ENCODE measurements at regions not wholly inside any gene's neighbourhood (a gene's known extent, or its start where the extent isn't known, plus 50 kb on each side); places are given as distances from the start of the nearest gene placed in this dataset.
A peak's percentile ranks its signal among the peaks of the same experiment; 100 is the strongest.

DNA sequence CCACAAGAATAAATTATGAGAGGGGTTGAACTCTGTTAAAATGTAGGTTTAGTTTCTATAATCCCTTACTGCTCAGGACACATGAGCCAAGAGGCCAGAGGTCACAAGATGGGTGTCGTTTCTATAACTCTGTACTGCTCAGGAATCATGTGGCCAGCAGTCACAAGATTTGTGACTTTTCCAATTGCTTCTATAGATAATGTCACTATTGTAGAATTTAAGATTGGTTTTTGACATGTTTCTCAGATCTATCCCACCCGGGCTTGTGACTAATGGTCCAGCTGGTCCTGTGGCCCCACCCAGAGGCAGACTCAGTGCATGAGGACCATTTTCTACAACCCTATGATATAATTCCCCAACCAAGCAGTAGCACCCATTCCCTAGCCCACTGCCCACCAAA is 662.0 kb upstream of the KLF12 start:
- TF ChIP-seq POLR2A (IDR thresholded peaks at IDR 0.05; ENCODE audit: low read depth, low read length) = no peak
- FAIRE-seq = no peak

GRCh38 chr13:74795526-74795925 is 661.3 kb upstream of the KLF12 start:
- no peak for TF ChIP-seq POLR2A (IDR thresholded peaks at IDR 0.05; ENCODE audit: low read depth, low read length)
- DNase-seq (ENCODE audit: insufficient read length, low spot score) (no peak), FAIRE-seq (no peak)

More for the DNA sequence above, 662.0 kb upstream of the KLF12 start:
- no peak for DNase-seq (ENCODE audit: insufficient read length, low spot score)

GRCh38 chr13:74794582-74794981 is 660.4 kb upstream of the KLF12 start:
- TF ChIP-seq POLR2A (IDR thresholded peaks at IDR 0.05; ENCODE audit: low read depth, low read length) = no peak
- no peak for FAIRE-seq
- no peak for DNase-seq (ENCODE audit: insufficient read length, low spot score)

DNA sequence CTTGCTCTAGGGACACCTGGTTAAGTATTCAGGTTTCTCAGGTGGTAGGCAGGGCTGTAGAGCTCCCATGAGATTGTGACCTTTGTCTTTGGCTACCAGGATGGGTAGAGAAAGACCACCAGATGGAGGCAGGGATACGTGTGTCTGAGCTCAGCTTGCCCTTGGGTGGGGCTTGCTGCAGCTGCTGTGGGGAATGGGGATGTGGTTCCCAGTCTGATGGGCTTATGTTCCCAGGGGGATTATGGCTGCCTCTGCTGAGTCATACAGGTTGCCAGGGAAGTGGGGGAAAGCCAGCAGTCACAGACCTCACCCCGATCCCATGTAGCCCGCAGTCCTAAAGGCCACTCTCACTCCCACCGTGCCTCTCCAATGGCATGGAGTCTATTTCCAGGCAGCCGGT is 659.9 kb upstream of the KLF12 start:
- DNase-seq (ENCODE audit: insufficient read length, low spot score) = no peak
- TF ChIP-seq POLR2A (IDR thresholded peaks at IDR 0.05; ENCODE audit: low read depth, low read length) = no peak
- FAIRE-seq = no peak

DNA sequence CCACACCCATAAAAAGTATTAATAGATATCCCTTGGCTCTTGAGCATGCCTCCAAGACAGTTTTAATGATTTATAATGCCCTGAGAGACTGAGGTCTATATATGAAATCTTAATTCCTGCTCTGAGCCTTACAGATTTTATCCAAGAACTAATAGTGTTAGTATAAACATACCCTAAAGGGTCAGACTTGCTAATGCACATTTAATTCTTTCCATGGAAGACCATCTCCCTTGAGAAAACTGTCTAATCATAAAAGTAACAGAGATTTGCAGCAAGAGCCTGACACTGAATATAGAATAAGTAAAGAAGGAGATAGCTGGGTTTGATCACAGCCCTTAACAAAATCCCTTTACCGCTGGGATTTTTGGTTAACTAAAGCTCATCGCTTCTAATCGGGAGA is 650.8 kb upstream of the KLF12 start:
- TF ChIP-seq POLR2A (IDR thresholded peaks at IDR 0.05; ENCODE audit: low read depth, low read length) = no peak
- DNase-seq (ENCODE audit: insufficient read length, low spot score) (no peak), FAIRE-seq (no peak)

GRCh38 chr13:74778946-74779345 is 644.7 kb upstream of the KLF12 start:
- no peak for TF ChIP-seq POLR2A (IDR thresholded peaks at IDR 0.05; ENCODE audit: low read depth, low read length)
- DNase-seq (ENCODE audit: insufficient read length, low spot score) (no peak), FAIRE-seq (no peak)

DNA sequence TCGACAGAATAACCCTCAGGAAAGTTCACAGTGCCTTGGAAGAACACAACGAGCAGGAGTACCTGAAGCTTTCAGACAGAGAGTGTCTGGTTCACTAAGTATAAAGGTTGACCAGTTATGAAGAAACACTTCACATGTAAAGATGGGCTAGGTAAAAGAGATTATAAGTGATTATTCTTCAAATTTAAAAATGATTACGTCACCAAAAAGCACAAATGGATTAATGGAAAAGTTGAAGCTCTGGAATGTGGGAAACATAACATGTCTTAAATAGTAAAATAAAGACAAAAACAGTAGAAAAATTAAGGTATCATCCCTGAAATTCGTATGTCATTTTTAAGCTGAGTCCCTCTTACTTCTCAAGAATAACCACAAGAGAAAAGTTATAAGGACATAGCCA is 643.9 kb upstream of the KLF12 start:
- FAIRE-seq (no peak), DNase-seq (ENCODE audit: insufficient read length, low spot score) (no peak)
- TF ChIP-seq POLR2A (IDR thresholded peaks at IDR 0.05; ENCODE audit: low read depth, low read length) = no peak

DNA sequence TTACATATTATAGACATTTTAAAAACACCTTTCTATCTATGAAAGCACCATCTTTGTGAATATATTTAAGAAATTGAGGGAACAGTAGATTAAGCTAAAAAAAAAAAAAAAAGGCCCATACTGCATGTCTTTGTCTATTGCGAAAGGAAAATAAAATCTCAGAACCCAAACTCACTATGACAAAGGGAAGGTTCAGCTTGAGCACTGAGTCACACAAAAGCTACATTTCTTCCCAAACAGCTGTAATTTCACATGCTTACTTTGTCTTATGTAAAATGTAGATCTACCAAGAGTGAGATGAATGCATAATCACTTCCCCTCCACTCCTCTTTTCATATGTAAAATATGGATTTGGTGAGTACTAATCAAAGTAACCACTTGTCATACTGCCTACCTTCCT is 640.1 kb upstream of the KLF12 start:
- TF ChIP-seq POLR2A (IDR thresholded peaks at IDR 0.05; ENCODE audit: low read depth, low read length) = no peak
- no peak for FAIRE-seq

DNA sequence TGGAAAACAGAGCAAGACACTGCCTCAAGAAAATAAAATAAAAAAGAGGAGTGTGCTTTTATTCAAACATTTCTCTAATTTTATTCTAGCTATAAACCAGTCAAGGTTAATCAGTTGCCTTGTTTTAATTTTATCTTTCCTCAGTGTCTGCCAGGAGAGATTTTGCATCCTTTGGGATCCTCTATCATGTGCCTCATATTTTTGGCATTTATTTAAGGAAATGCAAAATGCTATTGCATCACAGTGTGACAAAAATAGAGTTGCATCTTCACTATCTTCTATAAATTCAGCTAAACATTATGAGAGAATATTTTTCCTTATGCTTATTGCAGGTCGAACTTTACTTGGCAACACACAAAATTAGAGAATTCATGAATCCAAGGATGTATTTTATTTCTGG is 639.0 kb upstream of the KLF12 start:
- DNase-seq (ENCODE audit: insufficient read length, low spot score) (no peak), FAIRE-seq (no peak)
- no peak for TF ChIP-seq POLR2A (IDR thresholded peaks at IDR 0.05; ENCODE audit: low read depth, low read length)

More for the DNA sequence above, 640.1 kb upstream of the KLF12 start:
- DNase-seq (ENCODE audit: insufficient read length, low spot score) = no peak

- DNase-seq (ENCODE audit: insufficient read length, low spot score) (peak; percentile 6), FAIRE-seq (peak; percentile 50)
- no peak for TF ChIP-seq POLR2A (IDR thresholded peaks at IDR 0.05; ENCODE audit: low read depth, low read length)
These were observed 637.8 kb upstream of the KLF12 start for GRCh38 chr13:74771964-74772363.

DNA sequence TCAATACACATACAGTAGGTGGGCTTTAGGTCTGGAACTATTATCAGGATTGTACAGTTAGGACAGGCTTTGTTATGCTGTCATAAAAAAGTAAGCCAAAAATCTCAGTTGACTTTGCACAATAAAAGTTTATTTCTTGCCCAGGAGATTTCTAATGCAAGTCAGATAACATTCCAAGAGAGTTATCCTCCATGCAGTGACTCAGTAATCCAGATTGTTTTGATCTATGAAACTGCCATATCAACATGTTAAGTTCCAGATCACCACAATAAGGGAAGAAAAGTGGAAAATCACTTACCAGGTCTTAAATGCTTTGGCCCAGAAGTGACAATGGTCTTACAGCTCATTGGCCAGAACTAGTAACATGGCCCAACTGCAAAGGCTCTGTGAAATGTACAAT is 636.2 kb upstream of the KLF12 start:
- FAIRE-seq = peak; percentile 79
- peak; percentile 2 for DNase-seq (ENCODE audit: insufficient read length, low spot score)
- no peak for TF ChIP-seq POLR2A (IDR thresholded peaks at IDR 0.05; ENCODE audit: low read depth, low read length)

GRCh38 chr13:74769333-74769732 is 635.1 kb upstream of the KLF12 start:
- TF ChIP-seq POLR2A (IDR thresholded peaks at IDR 0.05; ENCODE audit: low read depth, low read length) = no peak
- FAIRE-seq = no peak

GRCh38 chr13:74768521-74769085 is 634.4 kb upstream of the KLF12 start:
- TF ChIP-seq POLR2A (IDR thresholded peaks at IDR 0.05; ENCODE audit: low read depth, low read length) = no peak
- FAIRE-seq = no peak
- DNase-seq (ENCODE audit: insufficient read length, low spot score) = no peak

More at GRCh38 chr13:74769333-74769732, 635.1 kb upstream of the KLF12 start:
- DNase-seq (ENCODE audit: insufficient read length, low spot score) = no peak

- no peak for FAIRE-seq
- no peak for TF ChIP-seq POLR2A (IDR thresholded peaks at IDR 0.05; ENCODE audit: low read depth, low read length)
- no peak for DNase-seq (ENCODE audit: insufficient read length, low spot score)
These were observed 632.8 kb upstream of the KLF12 start for GRCh38 chr13:74767050-74767449.

DNA sequence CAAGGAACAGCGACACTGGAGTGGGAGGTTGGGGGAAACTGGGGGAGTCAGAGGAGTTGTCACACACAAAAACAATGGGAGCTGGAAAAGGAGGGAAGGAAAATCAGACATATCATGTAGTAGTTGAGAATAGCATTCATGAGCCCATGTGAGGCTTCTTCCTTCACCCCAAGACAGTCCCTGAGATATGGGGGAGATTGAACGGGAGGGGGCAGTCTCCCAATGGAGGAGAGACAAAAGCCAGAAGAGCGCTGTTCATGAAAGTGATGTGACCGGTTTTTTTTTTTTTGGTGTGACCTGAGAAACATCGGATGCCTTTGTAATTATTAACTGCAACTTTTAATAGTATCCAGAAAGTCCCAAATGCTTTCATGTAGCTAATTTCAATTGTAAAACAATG is 631.8 kb upstream of the KLF12 start:
- no peak for DNase-seq (ENCODE audit: insufficient read length, low spot score)
- FAIRE-seq = no peak
- TF ChIP-seq POLR2A (IDR thresholded peaks at IDR 0.05; ENCODE audit: low read depth, low read length) = no peak
